ENCODE measurements at regions not wholly inside any gene's neighbourhood (a gene's known extent, or its start where the extent isn't known, plus 50 kb on each side); places are given as distances from the start of the nearest gene placed in this dataset.
A peak's percentile ranks its signal among the peaks of the same experiment; 100 is the strongest.

DNA sequence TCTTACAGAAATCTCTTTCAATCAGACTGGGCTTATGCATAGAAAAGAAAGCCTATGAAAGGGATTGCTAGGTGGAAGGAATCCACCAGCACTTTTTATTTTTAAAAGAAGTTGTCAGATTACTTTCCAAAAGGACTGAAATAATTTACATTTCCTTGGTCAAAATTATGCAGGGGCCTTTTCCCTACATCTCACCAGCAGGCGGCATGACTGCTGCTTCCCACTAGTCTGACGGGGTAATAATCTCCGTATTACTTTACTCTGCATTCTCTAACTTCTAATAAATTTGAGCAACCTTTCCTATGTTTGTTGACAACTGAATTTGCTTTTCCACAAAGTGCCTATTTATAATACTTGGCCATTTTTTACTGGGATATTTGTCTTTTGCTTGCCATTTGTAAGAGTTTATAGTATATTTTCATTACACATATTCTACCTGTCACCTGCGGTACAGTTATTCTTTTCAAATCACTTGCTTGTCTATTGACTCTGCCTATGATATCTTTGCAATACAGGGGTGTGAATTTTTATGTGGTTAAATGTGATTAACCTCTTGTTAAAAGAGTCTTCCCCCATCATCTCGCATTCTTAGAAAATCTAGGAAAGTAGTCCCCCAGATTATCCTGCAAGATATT is 51.9 kb upstream of the USP47 start:
- DNase-seq (ENCODE audit: extremely low read depth in 1 of 2, low read depth in 1 of 2), result no peak

- no peak for DNase-seq (ENCODE audit: extremely low read depth in 1 of 2, low read depth in 1 of 2)
Measured at GRCh38 chr11:11788063-11788710, 53.6 kb upstream of the USP47 start.

DNA sequence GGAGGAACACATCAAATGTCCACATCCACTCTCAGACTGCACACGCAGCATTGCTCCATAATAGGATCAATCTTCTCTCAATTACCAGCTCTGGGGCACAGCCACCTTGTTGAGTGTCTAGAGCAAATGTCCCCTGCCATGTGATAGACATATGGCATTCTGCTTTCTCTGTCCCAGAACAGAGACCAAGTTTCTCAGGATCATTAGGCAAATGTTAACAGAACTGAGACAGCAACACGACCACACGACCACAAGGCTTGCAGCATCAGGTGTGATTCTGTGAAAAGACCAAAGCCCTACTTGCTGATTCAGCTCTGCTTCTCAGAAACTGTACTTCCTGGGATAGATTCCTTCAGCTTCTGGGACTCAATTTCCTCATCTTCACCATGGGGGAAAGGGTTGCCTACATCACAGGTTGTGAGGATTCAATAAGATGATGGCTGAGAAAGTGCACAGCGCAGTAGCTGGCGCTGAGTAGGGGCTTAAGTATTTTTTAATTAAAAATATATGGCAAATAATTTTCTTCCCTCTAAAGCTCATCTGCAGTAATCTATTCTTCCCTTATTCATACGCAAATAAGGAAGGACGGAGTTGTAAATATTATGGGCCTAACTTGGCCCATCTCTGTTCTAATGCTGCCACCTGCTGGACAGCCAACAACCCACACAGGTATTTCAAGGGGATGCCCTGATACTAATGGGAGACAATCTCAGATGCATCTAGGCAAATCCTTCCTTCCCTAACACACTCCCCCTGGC is 54.3 kb upstream of the USP47 start:
- DNase-seq (ENCODE audit: extremely low read depth in 1 of 2, low read depth in 1 of 2), result peak; percentile 34 to 53

DNA sequence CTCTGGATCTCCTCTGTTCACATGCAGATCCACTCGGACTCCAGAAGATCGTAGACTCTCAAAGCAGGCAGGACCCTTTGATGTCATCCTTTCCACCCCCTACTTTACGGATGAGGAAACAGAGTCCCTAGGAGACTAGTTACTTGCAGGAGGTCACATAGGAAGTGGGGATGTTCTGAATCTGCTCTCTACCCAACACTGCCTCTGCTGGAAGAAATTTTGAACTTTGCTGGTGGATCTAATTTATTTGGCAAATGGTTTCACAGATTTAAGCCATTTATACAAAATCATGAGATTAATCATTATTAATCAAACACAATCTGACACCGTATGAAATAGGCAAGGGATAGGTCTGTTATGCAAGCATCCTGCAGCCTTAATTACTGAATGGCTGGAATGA is 55.0 kb upstream of the USP47 start:
- no peak for DNase-seq (ENCODE audit: extremely low read depth in 1 of 2, low read depth in 1 of 2)

DNA sequence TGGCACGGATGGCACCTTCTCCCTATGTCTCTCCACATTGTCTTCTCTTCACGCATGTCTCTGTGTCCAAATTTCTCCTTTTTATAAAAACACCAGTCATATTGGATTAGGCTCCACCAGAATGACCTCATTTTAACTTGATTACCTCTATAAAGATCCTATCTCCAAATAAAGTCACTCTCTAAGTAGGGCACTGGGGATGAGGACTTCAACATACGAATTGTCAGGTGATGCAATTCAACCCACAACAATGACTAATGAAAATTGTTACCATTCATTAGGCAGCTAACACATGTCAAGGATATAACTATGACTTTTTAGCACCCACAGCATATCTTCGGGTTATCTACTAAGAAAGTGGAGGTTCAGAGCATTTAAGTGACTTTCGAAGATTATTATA is 55.5 kb upstream of the USP47 start:
- DNase-seq (ENCODE audit: extremely low read depth in 1 of 2, low read depth in 1 of 2), result no peak

- DNase-seq (ENCODE audit: extremely low read depth in 1 of 2, low read depth in 1 of 2), result no peak
Measured at GRCh38 chr11:11782532-11783110, 59.2 kb upstream of the USP47 start.

GRCh38 chr11:11780858-11781257 is 60.9 kb upstream of the USP47 start:
- no peak for DNase-seq (ENCODE audit: extremely low read depth in 1 of 2, low read depth in 1 of 2)

GRCh38 chr11:11779975-11780374 is 61.8 kb upstream of the USP47 start:
- no peak for DNase-seq (ENCODE audit: extremely low read depth in 1 of 2, low read depth in 1 of 2)

DNA sequence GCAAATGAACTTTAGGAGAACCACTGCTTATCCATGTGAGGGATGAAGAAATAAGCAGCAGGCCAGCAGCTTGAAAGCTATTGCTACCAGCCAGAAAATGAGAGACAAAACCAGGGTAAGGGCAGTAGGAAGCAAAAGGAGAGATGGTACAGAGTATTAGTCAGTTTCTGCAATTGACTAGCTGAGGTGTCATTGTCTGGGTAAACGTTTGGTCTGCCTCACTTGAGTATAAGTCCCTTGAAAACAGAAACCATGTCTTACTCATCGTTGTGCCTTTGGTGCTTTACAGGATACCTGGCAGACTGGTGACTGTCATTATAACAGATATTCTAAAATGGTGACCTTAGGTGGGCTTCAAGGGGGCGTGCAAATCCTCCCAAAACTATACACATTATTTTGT is 63.9 kb upstream of the USP47 start:
- no peak for DNase-seq (ENCODE audit: extremely low read depth in 1 of 2, low read depth in 1 of 2)

GRCh38 chr11:11776714-11777113 is 65.1 kb upstream of the USP47 start:
- DNase-seq (ENCODE audit: extremely low read depth in 1 of 2, low read depth in 1 of 2), result no peak

DNA sequence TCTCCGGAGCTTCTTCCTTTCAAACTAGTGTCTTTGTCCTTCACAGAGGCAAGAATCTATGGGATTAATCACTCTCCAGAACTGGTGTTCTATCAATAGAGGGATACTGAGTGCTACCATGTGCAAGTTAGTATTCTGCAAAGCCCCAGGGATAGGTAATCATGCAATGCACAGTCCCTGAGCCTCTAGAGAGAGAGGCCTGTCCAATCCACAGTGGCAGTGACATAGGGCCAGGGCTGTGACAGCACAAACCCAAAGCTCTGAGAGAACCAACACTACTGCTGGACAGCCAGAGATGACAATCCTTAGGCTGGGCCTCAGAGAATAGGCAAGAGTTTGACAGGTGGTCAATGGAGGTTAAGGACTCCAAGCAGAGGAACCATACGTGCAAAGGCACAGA is 66.8 kb upstream of the USP47 start:
- no peak for DNase-seq (ENCODE audit: extremely low read depth in 1 of 2, low read depth in 1 of 2)

DNA sequence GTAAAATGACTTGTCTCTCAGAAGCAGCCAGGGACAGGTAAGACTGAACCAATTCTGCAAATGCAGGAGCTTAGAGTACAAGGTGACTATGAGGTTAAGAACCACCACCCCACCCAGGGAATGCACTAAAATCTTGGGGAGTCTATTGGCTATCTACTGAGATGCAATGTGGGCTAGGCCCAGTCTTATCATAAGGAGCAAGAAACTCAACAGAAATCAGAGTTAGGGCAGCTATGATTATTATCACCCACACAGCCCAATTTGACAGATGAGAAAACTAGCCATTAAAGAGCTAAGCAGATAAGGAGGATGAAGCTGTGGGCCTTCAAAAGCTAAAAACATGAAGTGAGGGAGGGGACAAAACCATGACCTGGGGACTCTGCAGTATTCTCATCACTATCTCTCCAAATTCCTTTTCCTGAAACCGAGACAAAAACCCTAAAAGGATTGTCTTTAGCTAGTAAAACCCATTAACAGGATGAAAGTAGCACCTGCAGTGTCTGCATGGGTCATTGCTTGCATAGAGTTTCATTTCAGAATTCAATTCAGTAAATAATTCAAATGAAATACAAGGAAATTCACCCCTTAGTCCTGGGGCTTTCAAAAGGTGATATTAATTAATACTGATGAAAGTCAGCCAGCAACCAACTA is 68.8 kb upstream of the USP47 start:
- no peak for DNase-seq (ENCODE audit: extremely low read depth in 1 of 2, low read depth in 1 of 2)

DNA sequence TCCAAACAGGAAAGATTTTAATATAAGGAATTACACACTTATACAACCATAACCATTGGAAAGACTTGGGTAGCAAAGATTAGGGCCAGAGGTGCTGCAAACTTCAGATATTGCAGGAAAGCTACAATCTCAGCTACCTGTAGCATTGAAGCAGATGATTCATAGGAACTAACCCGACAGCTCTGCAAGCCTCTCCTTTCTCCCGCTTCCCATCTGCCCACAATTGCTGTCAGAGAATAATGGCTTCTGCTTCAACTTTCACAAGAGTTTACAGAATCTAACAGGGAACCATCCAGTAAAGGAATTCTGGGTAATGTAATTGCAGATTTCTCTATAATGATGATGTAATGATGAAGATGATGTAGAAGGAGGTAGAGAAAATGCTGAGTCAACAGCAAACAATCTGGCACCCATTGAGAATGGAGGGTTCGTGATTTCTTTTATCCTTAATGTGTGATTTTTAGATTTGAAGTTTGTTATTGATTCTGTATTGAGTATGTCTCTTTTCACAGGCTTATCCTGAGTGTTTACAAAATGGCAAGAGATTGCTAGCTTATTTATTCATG is 70.8 kb upstream of the USP47 start:
- DNase-seq (ENCODE audit: extremely low read depth in 1 of 2, low read depth in 1 of 2), result no peak

DNA sequence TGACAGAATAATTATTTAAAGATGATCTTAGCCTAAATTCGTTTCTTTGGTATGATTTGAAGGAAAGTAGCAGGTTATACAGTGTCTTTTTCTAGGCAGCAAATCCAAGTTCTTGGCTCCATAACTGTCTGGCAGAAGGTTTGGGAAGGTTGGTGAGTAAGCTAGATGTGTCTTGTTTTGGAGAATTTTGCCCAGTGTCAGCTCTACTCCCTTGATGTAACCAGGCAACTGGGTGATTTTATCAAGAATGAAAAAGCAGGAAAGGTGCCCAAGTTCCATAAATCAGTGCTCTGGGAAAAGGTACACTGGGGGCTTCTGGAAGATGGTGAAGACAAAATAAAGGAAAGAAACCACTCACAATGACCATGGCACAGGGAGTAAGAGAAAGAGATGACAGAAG is 71.5 kb upstream of the USP47 start:
- DNase-seq (ENCODE audit: extremely low read depth in 1 of 2, low read depth in 1 of 2), result no peak

DNA sequence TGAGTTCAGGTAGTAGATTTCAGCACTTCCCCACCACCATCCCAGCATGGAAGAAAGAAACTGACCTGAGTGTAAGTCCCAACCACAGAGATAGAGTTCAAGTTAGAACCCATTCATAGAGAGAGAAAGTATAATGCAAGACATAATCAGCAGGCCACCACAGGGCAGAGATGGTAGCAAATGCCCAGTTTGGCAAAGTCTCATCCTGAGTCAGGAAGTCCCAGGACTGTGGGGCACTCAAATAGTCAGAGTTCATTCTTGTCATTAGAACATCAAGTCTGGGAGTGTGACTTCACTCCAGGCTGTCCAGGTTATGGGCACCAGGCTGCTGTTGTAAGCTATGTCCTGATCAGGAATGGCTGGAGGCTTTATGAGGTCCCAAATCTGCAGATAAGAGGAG is 72.0 kb upstream of the USP47 start:
- no peak for DNase-seq (ENCODE audit: extremely low read depth in 1 of 2, low read depth in 1 of 2)

GRCh38 chr11:11769362-11769761 is 72.4 kb upstream of the USP47 start:
- no peak for DNase-seq (ENCODE audit: extremely low read depth in 1 of 2, low read depth in 1 of 2)

DNA sequence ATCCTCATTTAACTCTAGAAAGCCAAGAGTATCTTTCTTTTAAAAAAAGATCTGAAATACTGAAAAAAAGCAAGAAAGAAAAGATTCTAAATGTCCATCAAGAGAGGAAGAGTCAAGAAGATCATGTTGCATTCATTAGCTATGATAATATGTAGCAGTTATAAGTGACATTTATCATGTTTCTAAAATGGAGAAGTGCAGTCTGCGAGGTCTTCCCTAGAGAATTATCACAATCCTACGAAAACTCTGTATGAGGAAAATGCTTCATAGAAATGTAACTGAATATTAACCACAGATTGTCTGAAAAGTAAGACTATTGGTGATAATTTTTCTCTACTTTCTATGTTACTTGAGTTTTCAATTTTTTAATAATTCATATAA is 77.4 kb upstream of the USP47 start:
- DNase-seq (ENCODE audit: extremely low read depth in 1 of 2, low read depth in 1 of 2), result no peak

DNA sequence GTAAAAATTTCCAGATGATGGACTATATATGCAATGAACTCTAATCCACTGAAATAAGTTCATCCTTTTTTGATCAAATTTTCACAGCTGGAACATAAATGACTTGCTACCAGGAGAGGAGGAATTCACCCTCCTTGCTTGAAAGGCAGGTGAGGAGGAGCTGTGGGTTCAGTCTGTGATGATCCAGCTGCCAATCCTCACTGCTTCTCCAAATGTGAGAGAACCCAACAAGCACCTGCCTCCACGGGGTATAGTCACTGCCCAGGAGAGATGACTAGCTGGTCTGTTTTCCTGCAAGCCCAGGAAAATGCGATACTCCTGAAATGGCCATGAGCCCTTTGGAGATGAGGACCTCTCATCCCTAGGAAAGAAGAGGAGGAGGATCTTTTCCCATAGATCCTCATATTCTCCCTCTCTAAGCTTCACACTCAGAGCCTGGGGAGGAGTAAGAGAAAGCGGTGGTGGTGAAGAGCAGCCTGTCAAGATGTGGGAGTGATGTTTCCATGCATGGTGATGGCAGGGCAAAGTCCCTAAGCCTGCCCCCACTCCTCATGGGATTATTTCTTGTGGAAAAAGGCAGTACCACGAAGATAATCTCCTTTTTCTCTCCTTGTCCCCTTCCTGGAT is 77.9 kb upstream of the USP47 start:
- DNase-seq (ENCODE audit: extremely low read depth in 1 of 2, low read depth in 1 of 2), result no peak

- no peak for DNase-seq (ENCODE audit: extremely low read depth in 1 of 2, low read depth in 1 of 2)
Measured at GRCh38 chr11:11760838-11761237, 80.9 kb upstream of the USP47 start.

GRCh38 chr11:11758603-11759196 is 83.1 kb upstream of the USP47 start:
- DNase-seq (ENCODE audit: extremely low read depth in 1 of 2, low read depth in 1 of 2), result no peak
